ENCODE measurements at regions not wholly inside any gene's neighbourhood (a gene's known extent, or its start where the extent isn't known, plus 50 kb on each side); places are given as distances from the start of the nearest gene placed in this dataset.

GRCh38 chr6:164404812-164405488 is 904.5 kb downstream of the C6orf118 start:
- TF ChIP-seq POLR2A (IDR thresholded peaks at IDR 0.05) (no peak), POLR2AphosphoS5 (IDR thresholded peaks at IDR 0.05) (no peak), CTCF (IDR thresholded peaks at IDR 0.05) (no peak), EP300 (IDR thresholded peaks at IDR 0.05) (no peak)
